Activated T-helper 2 cell treated with anti-CD3 and anti-CD28 coated beads, Interferon-gamma antibody, Interleukin-2, Interleukin-4, amounts not matched to agents 10 μg/mL and 5 μg/mL and 100 μg/mL, durations not matched to agents 14 hours and 24 hours and 36 hours (primary cell): ENCODE measurements at regions not wholly inside any gene's neighbourhood (a gene's known extent, or its start where the extent isn't known, plus 50 kb on each side); places are given as distances from the start of the nearest gene placed in this dataset.

ENCODE experiments used
- DNase-seq: peaks from one replicate; pipeline ENCODE4 v3.0.0; 2021; ENCODE audit warnings: low spot score
- H3K27ac Mint-ChIP-seq: one replicate; pipeline ENCODE4 v1.8.0; 2021; ENCODE audit warnings: mixed read lengths
- H3K27me3 Mint-ChIP-seq: one replicate; pipeline ENCODE4 v1.8.0; 2021; ENCODE audit warnings: low read depth, mixed read lengths
- H3K36me3 Mint-ChIP-seq: one replicate; pipeline ENCODE4 v1.8.0; 2021; ENCODE audit warnings: low read depth, mixed read lengths
- H3K4me1 Mint-ChIP-seq: one replicate; pipeline ENCODE4 v1.8.0; 2021; ENCODE audit warnings: low read depth, mixed read lengths
- H3K4me3 Mint-ChIP-seq: one replicate; pipeline ENCODE4 v1.8.0; 2021; ENCODE audit warnings: low read depth, mild to moderate bottlenecking, moderate library complexity, mixed read lengths
- H3K9me3 Mint-ChIP-seq: one replicate; pipeline ENCODE4 v1.8.0; 2021; ENCODE audit warnings: mixed read lengths
- intact Hi-C: fragments of 100-400 bp; cut with micrococcal nuclease; formaldehyde crosslinking; loops from one replicate; pipeline ENCODE4 v1.15.1; 2023

DNA sequence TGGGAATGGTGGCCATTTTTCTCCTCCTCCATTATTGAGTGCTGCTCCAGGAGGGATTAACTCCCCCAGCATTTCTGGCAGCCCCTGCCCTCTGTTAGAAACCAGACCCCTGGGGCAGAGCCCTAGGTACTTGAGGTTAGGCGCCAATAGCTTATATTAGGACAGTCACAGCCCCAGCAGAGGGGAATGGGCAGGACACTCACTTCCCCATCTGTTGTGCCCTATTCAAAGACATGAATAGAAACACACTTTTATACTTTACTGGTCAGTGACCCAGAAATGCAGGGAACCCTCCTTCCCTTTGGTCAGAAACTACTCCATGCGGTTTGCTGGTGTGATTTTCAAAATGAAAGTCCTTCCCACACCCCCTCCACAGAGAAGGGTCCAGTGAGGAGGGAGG lies 267.7 kb downstream of the PTBP2 start:
- no peak for DNase-seq
- Mint-ChIP-seq H3K27ac (no peak overlapping the region), H3K4me1 (no peaks in the 10 kb centered on the region), H3K9me3 (no peaks in the 10 kb centered on the region), H3K27me3 (no peaks in the 10 kb centered on the region), H3K4me3 (no peak overlapping the region), H3K36me3 (no peaks in the 10 kb centered on the region)
- intact Hi-C loops, result no loop called here

DNA sequence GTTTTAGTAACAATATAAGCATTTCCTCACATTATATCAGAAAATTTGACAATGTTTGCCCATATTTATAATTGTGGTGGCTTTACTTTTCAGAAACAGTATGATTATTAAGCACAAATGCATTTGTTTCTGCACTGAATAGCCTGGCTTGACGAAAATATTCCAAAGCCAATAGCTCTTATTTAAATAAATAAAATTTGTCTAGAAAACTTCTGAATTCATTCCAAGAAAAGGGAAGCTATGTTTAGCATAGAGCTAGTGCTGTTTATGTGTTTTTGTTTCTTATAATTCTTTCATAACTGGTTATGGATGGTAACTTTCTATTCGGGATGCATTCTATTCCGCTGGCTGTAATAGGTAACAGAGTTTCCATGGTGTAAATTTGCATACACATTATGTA lies 268.6 kb downstream of the PTBP2 start:
- H3K27me3 Mint-ChIP-seq, result no peaks in the 10 kb centered on the region
- H3K36me3 Mint-ChIP-seq, result no peaks in the 10 kb centered on the region
- no peaks in the 10 kb centered on the region for H3K4me1 Mint-ChIP-seq
- no peak for DNase-seq
- intact Hi-C loops, result no loop called here
- H3K27ac Mint-ChIP-seq, result no peak overlapping the region
- no peak overlapping the region for H3K4me3 Mint-ChIP-seq
- no peaks in the 10 kb centered on the region for H3K9me3 Mint-ChIP-seq

DNA sequence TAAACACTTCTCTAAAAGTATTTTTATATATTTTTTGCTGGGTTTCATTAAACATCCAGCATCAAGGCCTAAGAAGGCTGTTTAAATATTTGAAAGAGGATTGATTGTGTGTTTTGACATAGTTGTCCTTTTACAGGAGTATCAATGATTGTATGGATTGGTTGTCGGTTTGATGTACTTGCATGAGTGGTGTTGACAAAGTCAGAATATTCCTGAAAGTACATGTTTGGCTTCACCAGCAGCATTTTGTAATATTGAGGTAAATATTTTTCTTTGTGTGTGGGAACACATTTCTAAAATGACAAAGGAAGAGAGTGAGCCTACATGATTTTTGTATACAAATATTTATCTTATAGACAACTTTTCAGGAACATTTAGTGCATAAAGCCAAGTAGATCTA lies 269.7 kb downstream of the PTBP2 start:
- intact Hi-C loops, result no loop called here
- Mint-ChIP-seq H3K9me3 (no peaks in the 10 kb centered on the region), H3K27me3 (no peaks in the 10 kb centered on the region), H3K27ac (no peak overlapping the region), H3K4me3 (no peak overlapping the region), H3K4me1 (no peaks in the 10 kb centered on the region), H3K36me3 (no peaks in the 10 kb centered on the region)
- no peak for DNase-seq

DNA sequence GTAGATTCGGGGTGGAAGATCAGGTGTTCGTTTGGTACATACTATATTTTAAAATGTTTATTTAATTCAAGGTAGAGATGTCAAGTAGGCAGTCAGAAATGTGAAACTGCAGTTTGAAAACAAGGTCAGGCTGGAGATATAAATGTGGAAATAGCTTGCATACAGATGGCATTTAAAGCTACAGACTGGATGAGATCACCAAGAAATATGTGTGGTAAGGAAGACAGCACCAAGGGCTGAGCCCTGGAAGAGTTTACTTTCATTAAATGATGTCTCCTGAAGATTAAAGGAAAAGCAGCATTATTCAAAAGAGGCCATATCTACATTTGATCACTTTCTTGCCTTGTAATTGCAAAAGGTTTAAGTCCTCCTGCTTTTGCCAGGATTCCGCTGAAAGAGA lies 271.3 kb downstream of the PTBP2 start:
- H3K9me3 Mint-ChIP-seq, result no peaks in the 10 kb centered on the region
- no peak overlapping the region for H3K27ac Mint-ChIP-seq
- no peaks in the 10 kb centered on the region for H3K36me3 Mint-ChIP-seq
- no peaks in the 10 kb centered on the region for H3K4me1 Mint-ChIP-seq
- no peak for DNase-seq
- no peak overlapping the region for H3K4me3 Mint-ChIP-seq
- no peaks in the 10 kb centered on the region for H3K27me3 Mint-ChIP-seq
- intact Hi-C loops, result no loop called here

DNA sequence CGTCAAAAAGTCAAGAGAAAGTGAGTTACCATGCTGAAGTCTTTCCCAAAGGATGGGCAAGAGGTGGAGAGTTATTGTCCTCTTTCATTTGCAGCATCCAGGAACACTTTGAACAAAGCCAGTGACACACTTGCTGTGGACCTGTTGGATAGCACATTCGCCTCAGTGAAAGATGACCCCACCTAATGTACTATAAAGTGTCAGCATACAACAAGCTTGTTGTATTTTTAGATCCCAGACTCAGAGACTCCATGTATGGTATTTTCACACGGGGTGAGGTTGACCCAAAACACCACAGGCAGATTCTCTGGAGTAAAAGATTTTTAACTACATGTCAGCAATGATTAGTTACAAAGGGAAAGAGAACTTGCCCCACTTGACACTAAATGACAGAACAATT lies 273.8 kb downstream of the PTBP2 start:
- peaks cover 7% of the 10 kb centered on the region for H3K27me3 Mint-ChIP-seq

DNA sequence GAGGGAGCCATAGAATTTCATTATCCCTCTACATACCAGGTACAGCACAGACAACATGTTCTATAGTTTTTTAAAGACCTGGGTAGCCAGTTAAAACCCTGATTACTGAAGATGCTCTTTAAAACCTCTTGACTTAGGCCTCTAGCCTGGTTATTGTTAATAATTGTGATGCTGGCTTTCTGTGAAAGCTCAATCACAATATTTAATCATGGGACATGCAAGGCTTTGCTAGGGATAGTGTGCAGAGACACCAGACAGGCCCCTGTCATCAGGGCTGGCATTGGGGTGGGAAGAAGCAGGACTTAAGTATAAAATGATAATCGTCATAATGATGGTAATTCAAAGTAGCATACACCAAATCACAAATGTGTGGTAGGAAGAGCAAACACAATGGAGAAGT lies 274.4 kb downstream of the PTBP2 start:
- intact Hi-C loops, result no loop called here
- Mint-ChIP-seq H3K9me3 (no peaks in the 10 kb centered on the region), H3K27ac (no peak overlapping the region), H3K36me3 (no peaks in the 10 kb centered on the region), H3K4me1 (no peaks in the 10 kb centered on the region), H3K27me3 (peaks cover 7% of the 10 kb centered on the region), H3K4me3 (no peak overlapping the region)
- no peak for DNase-seq

More for the DNA sequence above, 273.8 kb downstream of the PTBP2 start:
- Mint-ChIP-seq H3K4me3 (no peak overlapping the region), H3K36me3 (no peaks in the 10 kb centered on the region), H3K4me1 (no peaks in the 10 kb centered on the region), H3K9me3 (no peaks in the 10 kb centered on the region), H3K27ac (no peak overlapping the region)
- intact Hi-C loops, result no loop called here
- no peak for DNase-seq

DNA sequence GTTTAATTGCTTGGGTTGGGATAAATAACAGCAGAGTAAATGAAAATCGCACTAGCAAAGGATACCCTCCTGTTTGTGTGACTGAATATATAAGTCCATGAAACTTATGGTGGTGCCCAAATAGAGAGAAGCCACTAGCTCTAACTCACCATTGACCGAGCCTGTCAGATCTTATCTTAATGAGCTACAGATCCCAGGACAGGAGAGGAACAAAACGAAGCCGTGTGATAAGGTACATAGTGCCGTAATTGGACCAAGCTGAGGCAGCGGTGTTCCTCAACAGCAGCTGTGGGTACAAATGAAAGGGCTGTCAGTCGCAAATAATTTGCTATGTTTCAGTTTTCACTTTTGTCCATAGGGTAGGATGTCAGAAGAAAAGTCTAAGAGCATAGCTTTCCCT lies 276.1 kb downstream of the PTBP2 start:
- intact Hi-C loops, result no loop called here
- H3K4me3 Mint-ChIP-seq, result no peak overlapping the region
- H3K27me3 Mint-ChIP-seq, result peaks cover 7% of the 10 kb centered on the region
- no peaks in the 10 kb centered on the region for H3K36me3 Mint-ChIP-seq
- H3K4me1 Mint-ChIP-seq, result no peaks in the 10 kb centered on the region
- H3K27ac Mint-ChIP-seq, result no peak overlapping the region
- DNase-seq, result no peak
- no peaks in the 10 kb centered on the region for H3K9me3 Mint-ChIP-seq

DNA sequence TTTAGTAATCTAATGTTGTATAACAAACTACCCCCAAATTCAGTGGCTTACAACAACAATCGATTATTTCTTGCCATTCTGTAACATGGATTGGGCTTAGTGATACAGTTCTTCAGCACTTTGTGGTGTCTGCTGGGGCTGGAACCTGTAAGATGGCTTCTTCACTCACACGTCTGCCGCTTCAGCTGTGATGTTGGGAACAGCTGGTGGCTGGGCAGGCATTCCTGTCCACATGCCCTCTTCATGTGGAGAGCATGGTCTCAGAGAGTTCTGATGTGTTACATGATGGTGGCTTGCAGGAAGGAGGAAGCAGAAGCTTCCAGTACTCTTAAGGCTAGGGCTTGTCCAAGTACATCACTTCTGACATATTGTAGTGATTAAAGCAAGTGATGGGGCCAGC lies 276.9 kb downstream of the PTBP2 start:
- Mint-ChIP-seq H3K9me3 (no peaks in the 10 kb centered on the region), H3K4me1 (no peaks in the 10 kb centered on the region), H3K27me3 (peaks cover 7% of the 10 kb centered on the region), H3K36me3 (no peaks in the 10 kb centered on the region), H3K27ac (no peak overlapping the region), H3K4me3 (no peak overlapping the region)
- no peak for DNase-seq
- intact Hi-C loops, result no loop called here

DNA sequence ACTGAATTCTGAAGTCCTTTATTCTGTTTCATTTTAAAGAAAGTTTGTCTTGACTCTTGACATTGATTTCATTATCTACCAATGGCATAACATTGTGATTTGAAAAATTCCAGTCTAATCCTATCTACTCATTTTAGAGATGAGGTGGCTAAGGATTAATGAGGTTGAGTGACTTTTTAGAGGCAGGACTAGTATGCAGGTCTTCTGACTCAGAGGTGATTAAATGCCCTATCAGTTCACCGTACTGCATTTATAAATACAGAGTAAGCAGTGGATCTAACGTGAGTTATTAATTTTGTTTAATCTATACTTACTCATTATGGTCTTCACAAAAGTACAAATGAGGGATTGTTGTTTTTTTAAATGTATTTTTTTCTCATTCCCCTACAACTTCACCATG lies 277.6 kb downstream of the PTBP2 start:
- Mint-ChIP-seq H3K27me3 (peaks cover 7% of the 10 kb centered on the region), H3K27ac (no peak overlapping the region), H3K9me3 (no peaks in the 10 kb centered on the region), H3K4me3 (no peak overlapping the region), H3K4me1 (no peaks in the 10 kb centered on the region), H3K36me3 (no peaks in the 10 kb centered on the region)
- intact Hi-C loops, result no loop called here
- no peak for DNase-seq

DNA sequence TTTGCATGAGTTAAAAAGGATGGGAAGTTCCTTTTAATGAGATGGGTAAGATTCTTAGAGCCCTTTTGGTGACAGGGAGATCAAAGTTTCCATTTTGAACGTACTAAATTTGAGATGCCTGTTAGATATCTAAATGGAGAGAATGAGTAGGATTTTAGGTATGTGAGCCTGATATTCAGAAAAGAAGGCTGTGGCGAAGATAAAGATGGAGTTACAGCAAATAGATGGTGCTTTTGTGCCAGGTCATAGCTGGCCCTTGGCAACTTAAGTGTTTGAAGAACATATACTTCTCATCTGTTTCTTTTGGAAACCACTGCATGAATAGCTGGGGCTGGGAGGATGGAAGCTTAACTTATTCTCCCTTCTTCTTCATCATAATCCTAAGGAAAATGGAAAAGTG lies 282.5 kb downstream of the PTBP2 start:
- intact Hi-C loops, result no loop called here
- no peaks in the 10 kb centered on the region for H3K36me3 Mint-ChIP-seq
- H3K4me3 Mint-ChIP-seq, result no peak overlapping the region
- no peak for DNase-seq
- H3K9me3 Mint-ChIP-seq, result no peaks in the 10 kb centered on the region
- H3K27me3 Mint-ChIP-seq, result no peaks in the 10 kb centered on the region
- no peaks in the 10 kb centered on the region for H3K4me1 Mint-ChIP-seq
- no peak overlapping the region for H3K27ac Mint-ChIP-seq

DNA sequence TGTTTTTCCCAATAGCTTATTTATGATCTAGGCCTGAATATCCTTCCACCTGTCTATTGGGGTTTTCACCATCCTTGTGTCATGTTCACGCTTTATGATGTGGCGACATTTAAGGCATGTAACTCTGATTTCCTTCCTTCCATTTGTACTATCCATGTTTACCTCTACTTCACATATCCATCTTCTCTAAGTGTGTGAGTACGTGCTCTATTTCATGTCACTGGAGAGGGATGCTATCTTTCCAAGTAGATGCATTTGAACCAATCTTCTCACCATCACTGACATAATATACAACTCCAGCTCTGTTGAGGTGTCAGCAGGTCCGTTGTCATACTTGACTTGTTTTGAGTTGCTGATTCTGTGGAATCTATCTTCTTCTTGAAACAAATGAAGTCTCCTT lies 283.2 kb downstream of the PTBP2 start:
- Mint-ChIP-seq H3K9me3 (no peaks in the 10 kb centered on the region), H3K4me3 (no peak overlapping the region), H3K27me3 (no peaks in the 10 kb centered on the region), H3K36me3 (no peaks in the 10 kb centered on the region), H3K4me1 (no peaks in the 10 kb centered on the region), H3K27ac (no peak overlapping the region)
- DNase-seq, result no peak
- intact Hi-C loops, result no loop called here

DNA sequence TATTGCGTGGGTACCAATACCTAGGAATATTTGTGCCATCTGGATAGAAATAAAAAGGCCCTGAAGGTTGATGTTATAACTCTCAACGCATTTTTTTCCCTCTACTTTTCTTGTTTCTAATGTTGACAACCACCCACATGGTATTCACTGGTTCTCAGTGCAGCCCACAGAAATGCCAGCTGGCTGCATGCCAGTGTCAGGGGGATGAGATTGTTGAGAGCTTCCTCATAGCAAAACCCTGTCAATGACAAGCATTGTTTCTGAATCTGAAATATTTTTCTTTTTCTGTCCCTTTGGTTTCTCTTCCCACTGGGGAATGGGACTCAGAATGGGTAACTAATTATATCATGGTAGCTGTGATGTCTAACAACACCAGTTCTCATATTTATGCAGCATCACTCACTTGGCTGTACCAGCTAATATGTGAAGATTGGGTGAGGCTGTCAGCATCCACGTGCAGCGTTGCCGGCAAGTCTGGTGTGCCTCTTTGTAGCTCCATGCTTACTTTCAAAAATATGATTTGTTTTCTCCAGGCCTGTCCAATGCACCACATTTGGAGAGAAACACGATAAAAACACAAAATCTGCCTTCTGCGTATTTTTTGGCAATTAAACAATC lies 284.6 kb downstream of the PTBP2 start:
- Mint-ChIP-seq H3K27me3 (no peaks in the 10 kb centered on the region), H3K4me1 (no peaks in the 10 kb centered on the region), H3K36me3 (no peaks in the 10 kb centered on the region)

DNA sequence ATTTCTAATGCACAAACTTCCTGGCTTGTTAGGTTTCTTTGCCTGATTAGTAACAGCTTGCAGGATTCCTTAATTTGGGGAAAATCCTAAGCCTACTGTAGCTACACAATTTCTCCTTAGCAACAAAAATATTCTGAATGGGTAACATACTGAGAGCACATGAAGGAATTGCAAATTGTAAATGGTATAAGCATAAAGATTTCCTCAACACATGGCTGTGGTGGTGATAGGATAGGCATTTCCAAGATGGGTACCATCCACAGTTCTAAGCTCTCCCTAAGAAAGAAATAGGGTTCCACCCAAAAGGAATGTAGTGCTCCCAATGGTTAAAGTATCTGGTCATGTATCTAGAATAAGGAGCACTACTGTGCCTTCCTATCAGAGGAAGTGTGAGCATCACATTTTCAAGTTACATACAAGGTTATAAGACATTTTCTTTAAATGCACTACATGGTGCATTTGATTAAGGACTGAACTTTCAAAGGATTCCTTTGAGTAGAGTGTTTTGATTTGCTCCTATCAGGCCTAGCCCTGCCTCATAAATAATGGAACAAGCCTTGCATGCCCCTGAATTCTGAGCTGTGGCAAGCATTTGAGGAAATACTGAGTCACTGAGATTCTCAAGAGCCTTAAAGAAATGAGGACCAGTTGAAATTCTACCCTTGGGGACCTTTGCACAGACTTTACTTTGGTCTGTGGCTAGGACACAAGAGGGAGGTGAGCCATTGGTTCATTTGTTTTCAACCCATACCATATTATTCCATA lies 286.4 kb downstream of the PTBP2 start:
- Mint-ChIP-seq H3K36me3 (no peaks in the 10 kb centered on the region), H3K9me3 (no peaks in the 10 kb centered on the region), H3K4me1 (no peaks in the 10 kb centered on the region), H3K27ac (no peak overlapping the region), H3K4me3 (no peak overlapping the region), H3K27me3 (no peaks in the 10 kb centered on the region)
- intact Hi-C loops, result no loop called here
- no peak for DNase-seq

More for the DNA sequence above, 284.6 kb downstream of the PTBP2 start:
- DNase-seq, result no peak
- intact Hi-C loops, result no loop called here
- Mint-ChIP-seq H3K9me3 (no peaks in the 10 kb centered on the region), H3K4me3 (no peak overlapping the region), H3K27ac (no peak overlapping the region)
